HG03565 (cell line): ENCODE measurements at regions not wholly inside any gene's neighbourhood (a gene's known extent, or its start where the extent isn't known, plus 50 kb on each side); places are given as distances from the start of the nearest gene placed in this dataset.
A peak's percentile ranks its signal among the peaks of the same experiment; 100 is the strongest.

ENCODE experiments used
- ATAC-seq: cut with Tn5 transposase; IDR thresholded peaks from one replicate; pipeline ENCODE4 v1.9.1; 2021; ENCODE audit warnings: mild to moderate bottlenecking, moderate library complexity; ENCODE audit not compliant: unreplicated experiment

DNA sequence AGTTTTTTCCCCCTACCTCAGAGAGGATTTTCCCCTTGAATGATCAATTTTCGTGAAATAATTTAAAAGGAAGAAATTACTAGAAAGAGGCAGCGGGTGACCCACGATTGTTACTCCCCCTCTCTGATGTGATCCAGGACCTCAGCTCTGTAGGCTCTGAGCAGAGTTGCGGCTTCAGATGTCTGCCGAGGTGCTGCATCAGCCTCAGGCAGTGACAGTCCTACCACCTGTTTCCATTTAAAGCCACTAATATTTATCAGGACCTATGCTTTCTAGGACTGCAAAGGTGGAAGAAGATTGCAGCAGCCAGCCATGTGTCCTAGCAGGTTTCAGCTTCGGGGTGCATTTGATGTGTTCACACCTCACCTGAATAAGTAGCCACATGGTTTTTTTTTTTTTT lies 294.8 kb upstream of the C2CD4B start:
- ATAC-seq, result no peak

DNA sequence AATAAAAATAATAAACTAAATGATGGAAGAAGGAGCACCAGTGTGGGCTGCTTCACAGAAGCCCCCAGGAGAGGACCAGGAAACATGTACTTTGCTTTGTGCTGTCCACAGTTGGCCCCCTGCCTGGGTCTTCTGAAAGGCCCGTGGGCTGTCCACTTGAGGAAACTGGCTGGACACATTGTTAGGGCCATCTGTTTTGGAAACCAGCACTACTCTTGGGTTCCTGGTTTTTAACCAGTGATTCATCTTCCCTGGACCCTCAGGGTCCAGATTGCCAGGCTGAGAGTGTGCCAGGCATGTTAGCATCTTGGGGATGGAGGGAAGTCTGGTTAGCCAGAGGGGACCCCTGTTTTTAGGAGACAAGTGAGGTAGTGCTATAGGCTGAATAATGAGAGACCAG lies 297.2 kb upstream of the C2CD4B start:
- ATAC-seq, result no peak

DNA sequence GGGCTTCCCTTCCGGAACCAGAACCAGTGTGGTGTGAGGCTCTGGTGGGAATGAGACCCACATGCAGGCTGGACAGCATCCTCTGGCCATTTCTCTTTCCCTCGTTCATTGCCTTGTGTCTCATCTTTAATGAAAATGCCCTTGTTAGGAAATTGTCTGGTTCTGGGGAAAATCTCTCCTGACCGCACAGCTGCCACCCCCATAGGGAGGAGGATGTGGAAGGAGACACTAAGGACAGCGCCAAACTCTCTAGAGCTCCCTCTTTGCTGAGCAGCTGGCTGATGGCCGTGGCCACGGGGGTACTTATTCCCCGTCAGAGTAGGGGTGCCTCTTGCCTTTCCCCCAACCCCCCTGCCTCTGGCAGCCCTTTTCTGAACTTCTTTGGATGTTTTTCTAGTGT lies 297.6 kb upstream of the C2CD4B start:
- no peak for ATAC-seq

DNA sequence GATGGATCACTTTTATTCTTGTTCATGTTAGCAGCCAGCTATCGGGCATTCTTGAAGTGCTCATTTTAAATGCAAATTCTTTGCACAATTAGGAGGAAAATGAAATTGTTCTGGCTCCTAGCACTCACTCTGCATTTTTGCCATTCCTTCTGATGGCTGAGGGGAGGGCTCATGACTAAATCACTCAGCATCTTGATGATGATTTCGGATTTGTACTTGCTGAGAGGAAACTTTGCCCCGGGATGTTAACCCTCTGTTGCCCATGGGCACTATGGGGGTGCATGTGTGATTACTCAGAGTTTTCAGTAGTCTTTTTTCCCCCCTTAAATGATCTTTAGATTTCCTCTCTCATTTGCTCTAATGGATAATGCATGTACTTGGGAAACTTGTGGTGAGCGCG lies 299.6 kb upstream of the C2CD4B start:
- no peak for ATAC-seq

DNA sequence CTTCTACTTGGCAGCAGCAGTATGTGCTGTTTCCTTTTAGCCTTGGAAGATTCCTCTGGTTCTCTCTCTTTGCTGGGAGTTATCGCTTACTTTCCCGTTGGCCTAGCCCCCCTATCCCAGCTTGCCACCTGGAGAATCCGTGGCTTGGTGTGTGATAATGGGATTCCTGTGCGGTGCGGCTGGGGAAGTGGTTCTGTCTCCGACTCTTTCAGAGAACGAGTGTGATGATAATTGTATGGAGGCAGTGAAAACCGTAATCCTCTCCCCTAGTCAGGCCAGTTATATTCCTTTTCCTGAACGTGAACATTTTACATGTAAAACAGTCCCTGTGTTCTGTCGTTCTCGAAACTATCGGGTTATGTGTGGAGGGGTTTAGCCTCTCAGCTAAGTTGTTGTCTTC lies 300.1 kb upstream of the C2CD4B start:
- no peak for ATAC-seq

DNA sequence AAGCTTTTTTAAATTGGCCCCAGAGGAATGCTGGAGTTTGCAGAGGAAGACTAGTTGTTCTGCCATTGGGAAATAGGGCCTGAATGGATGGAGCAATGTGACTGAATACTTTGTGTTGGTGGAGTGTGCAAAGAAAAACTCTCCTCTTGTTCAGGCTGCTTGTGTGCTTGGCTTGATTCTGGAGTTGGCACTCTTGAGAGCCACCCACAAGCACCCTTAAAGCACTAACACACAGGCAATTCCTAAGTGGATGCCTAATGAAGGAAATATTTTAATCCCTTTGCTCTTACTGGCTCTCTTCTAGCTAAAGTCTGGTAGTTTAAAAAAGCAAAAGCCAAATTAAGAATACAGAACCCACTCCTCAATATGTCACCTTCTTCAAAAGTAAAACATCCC lies 304.4 kb upstream of the C2CD4B start:
- no peak for ATAC-seq

DNA sequence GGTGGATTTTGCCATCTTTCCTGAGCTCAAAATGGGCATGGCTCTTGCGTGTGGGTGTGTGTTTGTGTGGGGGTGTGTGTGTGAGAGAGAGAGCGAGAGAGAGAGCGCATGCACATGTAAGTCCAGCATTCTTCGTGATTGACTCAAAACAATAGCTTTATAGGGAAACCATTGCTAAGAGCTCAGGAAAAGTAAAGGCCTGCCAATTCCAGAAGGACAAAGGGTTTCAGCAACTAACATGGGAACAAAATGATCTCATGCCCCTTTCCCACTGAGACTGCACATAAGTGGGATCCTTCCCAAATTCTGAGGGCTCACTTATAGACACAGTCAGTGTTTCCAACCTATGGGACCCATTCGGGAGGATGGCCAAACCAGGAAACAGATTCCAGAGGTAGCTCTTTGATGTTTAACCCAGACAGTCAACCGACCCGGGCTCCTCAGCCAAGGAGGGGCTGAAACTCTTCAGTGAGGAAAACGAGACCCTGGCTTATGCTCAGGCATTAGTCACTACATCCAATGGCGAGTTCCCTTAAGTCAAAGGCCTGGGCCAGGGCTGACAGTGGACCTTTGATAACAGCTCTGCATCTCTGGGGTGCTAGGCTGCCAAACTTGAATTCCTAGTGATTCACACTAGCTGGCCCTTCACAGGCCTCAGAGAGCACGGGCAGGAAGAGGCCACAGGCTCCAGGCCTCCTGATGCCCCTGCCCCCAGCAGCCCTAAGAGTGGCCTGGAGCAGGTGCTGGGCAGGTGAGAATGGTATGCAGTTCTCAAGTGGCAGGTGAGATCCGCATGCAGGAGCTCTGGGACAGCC lies 305.0 kb upstream of the C2CD4B start:
- no peak for ATAC-seq

DNA sequence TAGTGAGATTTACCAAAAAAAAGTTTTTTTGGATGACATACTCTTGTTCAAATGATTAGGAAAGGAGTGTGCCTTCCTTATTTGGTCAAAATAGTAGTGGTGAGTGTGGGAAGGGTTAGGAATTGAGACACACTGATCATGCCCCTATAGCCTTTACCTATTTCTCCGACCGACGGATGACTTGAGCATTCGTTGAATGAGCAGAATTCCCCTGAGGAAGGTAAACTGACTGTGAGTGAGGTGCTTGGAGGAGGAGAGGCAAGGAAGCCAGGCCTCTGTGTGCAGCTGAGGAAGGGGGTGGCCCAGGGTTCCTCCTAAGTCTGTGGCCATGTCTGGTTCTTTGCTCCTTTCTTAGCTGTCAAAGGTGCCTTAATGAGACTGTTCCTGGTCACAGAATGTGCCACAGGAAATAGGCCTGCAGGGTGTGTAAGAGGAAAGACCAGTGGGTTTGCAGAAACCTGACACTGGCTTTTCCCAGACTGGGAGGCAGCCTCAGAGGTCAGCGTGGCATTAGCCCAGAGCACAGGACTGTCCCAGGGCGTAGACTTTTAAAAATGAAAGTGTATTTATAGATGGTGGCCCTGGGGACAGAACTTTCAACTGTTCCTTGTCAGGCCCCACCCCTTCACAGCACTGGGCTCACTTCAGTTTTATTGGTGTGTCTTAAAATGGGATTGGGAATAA lies 307.7 kb upstream of the C2CD4B start:
- ATAC-seq, result no peak

DNA sequence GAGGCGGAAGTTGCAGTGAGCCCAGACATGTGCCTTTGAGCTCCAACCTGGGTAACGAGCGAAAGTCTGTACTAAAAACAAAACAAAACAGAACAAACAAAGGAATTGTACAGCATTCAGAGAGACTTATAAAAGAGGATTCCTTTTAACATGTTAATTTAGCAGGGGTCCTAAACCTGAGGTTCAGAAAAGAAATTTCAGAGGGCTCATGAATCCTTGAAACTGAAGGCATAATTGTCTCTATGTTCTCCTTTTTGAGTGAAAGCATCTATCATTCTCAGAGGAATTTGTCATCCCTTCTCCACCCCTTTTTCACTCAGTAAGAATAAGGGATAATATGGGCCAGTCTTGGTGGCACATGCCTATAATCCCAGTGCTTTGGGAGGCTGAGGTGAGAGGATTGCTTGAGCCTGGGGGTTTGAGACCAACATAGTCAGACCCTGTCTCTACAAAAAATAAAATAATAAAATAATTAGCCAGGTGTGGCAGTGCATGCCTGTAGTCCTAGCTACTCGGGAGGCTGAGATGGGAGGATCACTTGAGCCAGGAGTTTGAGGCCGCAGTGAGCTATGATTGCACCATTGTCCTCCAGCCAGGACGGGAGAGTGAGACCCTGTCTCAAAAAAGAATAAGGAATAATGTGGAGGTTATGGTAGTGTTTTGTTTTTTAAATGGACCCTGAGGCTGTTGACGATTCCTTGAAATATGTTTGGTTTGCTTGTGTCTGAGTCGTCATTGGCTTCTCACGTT lies 309.1 kb upstream of the C2CD4B start:
- no peak for ATAC-seq

DNA sequence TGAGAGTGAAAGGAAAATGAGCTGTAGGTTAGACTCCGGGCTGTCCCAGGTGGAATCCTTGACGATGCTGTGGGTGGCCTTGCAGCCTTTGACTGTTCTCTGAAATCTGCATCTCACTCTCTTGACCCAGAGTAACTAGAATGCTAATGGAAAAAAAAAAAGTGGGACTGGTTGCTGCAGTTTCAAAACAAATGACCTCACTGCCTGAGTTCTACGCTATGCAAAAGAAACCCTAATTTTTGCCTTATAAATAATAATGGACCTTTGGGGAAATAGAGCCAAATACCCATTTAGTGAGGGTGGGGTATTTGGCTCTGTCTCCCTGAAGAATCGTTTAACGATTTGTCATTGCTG lies 309.7 kb upstream of the C2CD4B start:
- ATAC-seq, result no peak

DNA sequence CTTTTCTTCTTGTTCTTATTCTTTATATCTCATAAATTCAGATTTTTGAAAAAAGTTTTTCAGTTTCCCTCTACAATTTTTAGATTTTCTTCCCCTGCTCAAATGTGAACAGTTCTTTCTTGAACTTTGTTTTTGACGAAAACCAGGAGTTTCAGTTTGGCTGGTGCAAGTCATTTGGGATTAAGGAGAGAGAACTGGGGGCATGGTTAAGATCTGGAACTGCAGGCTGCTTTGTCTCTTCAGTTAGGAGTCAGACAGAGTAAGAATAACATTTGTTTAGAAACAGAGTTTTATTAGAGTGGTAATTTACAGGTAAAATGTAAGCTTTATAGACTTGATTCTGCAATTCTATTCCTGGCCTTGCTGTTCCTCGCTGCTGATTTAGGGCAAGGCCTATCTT lies 310.5 kb upstream of the C2CD4B start:
- ATAC-seq, result no peak

DNA sequence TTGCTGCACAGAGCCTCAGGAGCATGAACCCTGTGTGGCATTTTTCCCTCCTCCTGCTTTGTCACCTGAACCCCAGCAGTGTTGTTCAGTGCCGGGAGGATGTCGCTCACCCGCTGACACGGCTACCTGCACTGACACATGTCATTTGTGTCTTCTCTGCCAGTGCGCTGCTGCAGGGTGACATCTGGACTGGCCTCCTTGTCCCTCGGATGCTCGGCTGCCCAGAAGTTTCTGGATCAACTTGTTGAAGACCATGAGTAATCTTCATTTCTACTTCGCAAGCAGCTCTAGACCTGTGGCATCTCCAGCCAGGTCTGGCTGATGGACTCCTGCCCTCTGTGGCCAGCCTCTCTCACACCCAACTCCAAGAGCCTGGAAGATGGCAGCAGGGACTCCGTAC lies 311.1 kb upstream of the C2CD4B start:
- ATAC-seq, result no peak

DNA sequence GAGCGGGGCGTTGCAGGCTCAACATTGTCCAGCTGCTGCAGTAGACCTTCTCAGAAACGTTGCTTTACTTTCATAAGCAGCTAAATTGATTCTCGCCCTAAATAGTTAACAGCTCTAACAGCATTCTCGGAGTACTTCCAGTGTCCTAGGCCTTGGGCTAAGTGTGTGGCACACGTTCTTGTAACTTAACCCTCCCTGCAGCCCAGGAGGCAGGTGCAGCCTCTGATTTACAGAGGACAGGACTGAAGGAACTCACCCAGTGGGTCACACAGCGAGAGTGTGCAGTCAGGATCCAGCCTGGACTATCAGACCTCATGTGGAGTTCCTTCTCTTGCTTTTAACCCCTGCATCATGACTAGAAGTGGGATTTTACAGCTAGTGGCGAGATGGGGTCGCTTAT lies 312.8 kb upstream of the C2CD4B start:
- ATAC-seq, result no peak

DNA sequence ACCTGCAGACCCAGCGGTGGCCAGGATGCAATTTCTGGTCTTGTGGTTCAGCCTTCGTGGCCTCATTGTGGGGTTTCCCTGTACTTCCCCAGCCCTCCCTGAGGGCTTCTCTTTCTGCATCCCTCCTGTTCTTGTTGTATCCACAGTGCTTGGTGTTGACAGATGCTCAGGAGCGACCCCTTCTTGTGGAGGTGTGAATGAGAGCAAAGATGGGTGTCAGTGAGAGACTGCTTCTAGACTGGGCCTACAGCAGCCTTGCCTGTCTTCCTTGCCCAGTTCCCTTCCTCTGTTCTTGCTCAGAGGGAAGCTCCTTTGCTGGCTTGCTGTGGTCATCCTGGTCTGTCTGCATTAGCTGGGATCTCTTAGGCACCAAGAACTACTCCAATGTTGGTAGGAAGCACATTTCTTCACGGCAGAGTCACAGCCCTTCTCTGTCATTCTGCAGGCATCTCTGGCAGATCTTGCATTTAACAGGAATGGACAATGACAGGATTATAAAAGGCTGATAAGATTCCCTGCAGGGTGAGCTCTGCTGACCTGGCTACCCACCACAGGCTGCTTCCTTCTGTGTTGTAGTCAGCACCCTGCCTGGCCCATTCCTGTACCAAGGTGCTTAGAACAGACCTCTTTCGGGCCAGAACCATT lies 317.8 kb upstream of the C2CD4B start:
- ATAC-seq, result peak; percentile 78

DNA sequence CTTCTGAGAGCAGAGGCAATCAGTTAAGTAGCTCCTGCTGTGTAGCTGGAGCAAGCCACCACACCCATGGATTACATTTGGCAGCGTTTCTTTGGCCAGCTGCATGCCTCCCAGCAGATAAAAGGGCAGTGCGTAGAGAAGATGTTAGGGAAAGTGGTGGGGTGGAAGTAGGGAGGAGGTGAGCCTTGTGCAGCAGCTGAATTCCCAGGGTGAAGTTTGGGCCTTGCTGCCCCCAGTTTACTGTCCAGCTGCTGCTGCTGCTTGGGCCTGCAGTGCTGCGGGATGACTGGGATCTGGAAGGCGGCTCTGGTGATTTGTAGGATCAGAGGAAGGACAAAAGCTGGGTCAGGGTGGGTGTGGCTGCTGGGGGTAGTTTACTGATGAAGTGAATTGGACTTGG lies 318.7 kb upstream of the C2CD4B start:
- no peak for ATAC-seq

DNA sequence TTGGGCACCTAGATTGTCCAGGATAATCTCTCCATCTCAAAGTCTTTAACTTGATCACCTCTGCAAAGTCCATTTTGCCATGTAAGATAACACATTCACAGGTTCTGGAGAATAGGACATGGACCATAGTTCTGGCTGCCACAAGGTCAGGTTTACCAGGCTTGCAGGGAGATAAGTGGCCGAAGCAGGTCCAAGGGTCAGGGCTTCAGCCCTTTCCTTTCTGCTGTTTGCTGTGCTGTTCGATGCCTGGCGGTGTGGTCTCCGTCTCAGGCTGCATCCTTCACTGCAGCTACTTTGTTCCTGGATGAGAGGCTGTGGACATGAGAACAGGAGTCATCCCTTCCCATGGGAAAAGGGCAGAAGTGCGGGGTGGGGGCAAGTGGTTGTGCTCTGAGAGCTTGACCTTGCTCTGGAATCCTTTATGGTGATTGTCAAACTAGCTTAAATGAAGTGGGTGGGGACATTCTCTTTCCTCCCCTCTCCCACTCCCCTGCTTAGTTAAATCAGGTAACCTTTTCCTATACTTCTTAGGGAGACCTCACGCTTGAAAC lies 320.2 kb upstream of the C2CD4B start:
- no peak for ATAC-seq

DNA sequence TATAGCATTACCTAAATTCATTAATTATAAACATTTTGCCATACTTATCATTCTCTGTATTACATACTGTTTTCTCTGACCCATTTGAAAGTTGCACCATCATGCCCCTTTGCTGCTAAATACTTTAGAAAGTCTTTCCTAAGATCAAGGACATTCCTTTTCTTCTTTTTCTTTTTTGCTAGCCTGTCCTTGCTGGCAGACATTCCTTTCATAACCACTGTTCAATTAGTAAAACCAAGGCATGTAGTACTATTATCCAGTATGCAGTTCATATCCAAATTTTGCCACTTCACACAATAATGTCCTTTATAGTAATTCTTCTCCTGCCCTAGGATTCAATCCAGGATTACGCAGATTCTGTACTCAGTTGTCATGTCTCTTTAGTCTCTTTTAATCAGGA lies 321.0 kb upstream of the C2CD4B start:
- no peak for ATAC-seq

DNA sequence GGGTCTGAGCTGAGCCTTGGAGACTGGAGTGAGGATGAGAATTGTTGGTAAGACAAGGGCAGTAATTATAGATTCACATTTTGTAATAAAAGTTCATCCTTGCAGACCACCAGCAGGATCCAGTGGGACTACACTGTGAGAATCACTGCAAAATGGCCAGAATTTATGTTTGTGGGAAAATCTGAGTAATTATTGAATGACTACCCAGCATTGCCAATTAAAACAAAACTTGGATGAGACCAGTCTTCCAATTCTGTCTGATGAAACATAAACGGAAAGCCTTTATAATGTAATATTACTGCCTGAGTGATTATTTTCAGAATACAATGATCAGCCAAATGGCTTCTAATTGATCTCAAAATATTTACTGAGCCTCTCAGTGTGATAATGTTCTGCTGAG lies 323.3 kb upstream of the C2CD4B start:
- no peak for ATAC-seq

DNA sequence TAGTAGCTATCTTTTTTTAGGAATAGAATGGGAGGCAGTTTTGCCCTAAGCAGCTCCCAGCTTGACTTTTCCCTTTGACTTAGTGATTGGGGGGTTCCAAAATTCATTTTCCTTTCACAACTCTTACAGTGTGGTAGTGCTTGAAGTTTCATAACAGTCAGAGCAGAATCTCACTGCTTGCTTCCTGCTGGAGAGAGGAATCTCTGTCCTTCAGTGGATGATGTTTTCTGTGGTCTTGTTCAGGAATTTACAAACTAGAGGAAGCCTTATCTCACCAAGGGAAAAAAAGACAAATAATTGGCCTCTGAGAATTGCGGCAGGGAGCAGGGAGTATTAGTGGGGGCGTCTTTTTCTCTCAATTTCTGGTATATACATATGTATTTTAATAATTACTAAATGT lies 326.6 kb upstream of the C2CD4B start:
- no peak for ATAC-seq

DNA sequence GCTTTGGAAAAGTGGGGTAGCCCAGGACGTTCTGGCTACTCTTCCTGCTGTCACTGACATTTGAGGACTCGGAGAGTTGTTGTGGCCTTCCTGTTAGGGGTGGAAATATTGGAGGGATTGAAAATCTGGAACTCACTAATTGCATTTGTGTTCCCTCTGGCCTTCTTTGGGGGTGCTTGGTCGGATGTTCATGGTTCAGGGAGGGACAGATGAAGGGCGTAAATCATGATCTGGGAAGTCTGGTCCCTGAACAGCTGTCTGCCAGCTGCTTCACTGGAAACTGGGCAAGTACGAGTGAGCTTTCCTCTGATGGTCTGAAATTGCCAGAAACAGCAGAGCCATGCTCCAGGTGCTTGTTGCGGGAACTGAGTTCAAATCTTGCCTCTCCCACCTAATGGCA lies 327.8 kb upstream of the C2CD4B start:
- ATAC-seq, result no peak

DNA sequence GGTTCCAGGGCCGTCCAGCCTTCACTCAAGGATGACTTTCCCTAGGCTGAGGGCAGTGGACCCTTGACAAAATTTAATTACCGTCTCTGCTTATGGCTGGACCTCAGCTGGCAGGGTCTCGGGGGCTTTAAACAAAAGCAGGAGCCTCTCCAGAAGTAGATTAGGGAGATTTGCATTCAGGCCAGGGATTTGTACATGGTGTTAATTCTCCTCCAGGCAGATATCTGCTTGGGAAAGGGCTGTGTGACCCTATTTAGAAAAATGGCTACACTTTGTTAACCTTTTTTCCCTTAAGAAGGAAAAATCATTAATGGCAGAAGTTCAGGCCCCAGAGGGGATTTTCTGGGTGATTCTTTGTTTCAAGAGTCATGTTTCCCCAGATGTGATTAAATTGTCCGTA lies 329.1 kb upstream of the C2CD4B start:
- no peak for ATAC-seq
